NB4 (cell line): ENCODE measurements at regions not wholly inside any gene's neighbourhood (a gene's known extent, or its start where the extent isn't known, plus 50 kb on each side); places are given as distances from the start of the nearest gene placed in this dataset.

Experiments
- MYC ChIP-seq: IDR thresholded peaks from 2 replicates; pipeline ENCODE4 v1.6.1; 2011; ENCODE audit warnings: low read depth, low read length
- POLR2A ChIP-seq: IDR thresholded peaks from 2 replicates; pipeline ENCODE4 v1.6.1; 2011; ENCODE audit warnings: mild to moderate bottlenecking; ENCODE audit not compliant: insufficient read length; ENCODE audit errors: extremely low read depth
- TF ChIP-seq, protein P1 (sequence below): IDR thresholded peaks from one replicate; pipeline ENCODE4 v1.5.1; 2012; ENCODE audit warnings: low read depth, low read length
- TF ChIP-seq, protein P2 (sequence below): IDR thresholded peaks from 2 replicates; pipeline ENCODE4 v1.6.1; 2011; ENCODE audit warnings: low read depth, low read length

DNA sequence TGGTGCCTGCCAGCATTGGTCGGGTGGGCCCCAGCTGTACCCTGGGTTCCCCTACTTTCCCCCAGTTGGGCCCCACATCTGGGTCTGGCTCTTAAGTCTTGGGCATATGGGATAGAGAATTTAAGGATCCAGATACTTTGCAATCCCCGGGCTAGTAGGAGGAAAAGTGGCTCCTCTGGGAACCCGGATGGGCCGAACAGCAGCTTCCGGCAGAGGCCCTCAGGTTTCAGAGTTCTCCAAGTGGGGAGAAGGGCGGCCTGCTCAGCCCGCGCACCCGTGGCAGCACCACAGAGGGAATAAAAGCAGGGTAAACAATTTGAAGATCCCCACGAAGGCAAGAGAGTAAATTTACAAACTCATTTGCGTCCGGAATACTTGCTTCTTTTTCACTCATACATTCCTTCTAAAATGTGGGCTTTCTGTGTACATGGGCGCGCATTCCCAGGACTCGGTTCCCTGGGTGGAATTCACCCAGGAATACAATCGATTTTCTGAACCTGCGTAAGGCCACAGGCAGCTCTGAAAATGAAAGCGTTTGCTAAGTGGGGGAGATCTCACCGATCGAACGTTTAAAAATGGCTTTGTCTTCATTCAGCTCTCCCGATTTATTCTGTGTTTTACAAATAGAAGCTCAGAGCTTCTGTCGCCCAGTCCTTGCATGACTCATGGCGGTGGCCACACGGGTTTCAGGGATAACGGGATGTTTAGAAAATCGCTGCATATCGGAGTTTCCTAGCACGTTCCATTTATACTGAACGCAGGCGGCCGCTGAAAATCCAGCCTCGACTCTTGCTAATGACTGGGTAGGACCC, 74.0 kb upstream of the POLG start:
- TF ChIP-seq, protein P1, sequence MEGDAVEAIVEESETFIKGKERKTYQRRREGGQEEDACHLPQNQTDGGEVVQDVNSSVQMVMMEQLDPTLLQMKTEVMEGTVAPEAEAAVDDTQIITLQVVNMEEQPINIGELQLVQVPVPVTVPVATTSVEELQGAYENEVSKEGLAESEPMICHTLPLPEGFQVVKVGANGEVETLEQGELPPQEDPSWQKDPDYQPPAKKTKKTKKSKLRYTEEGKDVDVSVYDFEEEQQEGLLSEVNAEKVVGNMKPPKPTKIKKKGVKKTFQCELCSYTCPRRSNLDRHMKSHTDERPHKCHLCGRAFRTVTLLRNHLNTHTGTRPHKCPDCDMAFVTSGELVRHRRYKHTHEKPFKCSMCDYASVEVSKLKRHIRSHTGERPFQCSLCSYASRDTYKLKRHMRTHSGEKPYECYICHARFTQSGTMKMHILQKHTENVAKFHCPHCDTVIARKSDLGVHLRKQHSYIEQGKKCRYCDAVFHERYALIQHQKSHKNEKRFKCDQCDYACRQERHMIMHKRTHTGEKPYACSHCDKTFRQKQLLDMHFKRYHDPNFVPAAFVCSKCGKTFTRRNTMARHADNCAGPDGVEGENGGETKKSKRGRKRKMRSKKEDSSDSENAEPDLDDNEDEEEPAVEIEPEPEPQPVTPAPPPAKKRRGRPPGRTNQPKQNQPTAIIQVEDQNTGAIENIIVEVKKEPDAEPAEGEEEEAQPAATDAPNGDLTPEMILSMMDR = no peak
- TF ChIP-seq, protein P2, sequence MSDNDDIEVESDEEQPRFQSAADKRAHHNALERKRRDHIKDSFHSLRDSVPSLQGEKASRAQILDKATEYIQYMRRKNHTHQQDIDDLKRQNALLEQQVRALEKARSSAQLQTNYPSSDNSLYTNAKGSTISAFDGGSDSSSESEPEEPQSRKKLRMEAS = no peak
- TF ChIP-seq POLR2A (no peak), MYC (no peak)
